ENCODE measurements at regions not wholly inside any gene's neighbourhood (a gene's known extent, or its start where the extent isn't known, plus 50 kb on each side); places are given as distances from the start of the nearest gene placed in this dataset.

DNA sequence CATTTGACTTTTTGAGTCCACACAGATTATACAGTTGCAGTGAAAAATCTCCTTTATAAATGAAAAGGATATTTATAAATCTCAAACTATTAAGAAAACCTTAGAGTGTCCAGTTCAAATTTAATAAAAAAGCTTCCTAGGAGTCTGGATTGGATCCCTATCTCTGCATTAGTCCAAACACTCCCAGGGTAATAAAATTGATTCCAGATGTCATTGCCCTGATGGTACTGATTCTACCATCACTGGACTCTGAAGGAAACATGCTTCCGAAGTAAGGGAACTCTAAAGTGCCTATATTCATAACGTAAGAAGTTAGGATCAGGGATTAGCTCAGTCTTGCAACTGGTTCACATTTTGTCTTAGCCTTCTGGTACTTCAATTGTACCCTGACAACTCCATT is 1325.1 kb upstream of the MAP3K7 start:
- TF ChIP-seq, protein P1, sequence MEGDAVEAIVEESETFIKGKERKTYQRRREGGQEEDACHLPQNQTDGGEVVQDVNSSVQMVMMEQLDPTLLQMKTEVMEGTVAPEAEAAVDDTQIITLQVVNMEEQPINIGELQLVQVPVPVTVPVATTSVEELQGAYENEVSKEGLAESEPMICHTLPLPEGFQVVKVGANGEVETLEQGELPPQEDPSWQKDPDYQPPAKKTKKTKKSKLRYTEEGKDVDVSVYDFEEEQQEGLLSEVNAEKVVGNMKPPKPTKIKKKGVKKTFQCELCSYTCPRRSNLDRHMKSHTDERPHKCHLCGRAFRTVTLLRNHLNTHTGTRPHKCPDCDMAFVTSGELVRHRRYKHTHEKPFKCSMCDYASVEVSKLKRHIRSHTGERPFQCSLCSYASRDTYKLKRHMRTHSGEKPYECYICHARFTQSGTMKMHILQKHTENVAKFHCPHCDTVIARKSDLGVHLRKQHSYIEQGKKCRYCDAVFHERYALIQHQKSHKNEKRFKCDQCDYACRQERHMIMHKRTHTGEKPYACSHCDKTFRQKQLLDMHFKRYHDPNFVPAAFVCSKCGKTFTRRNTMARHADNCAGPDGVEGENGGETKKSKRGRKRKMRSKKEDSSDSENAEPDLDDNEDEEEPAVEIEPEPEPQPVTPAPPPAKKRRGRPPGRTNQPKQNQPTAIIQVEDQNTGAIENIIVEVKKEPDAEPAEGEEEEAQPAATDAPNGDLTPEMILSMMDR (IDR thresholded peaks at IDR 0.05; ENCODE audit: insufficient read depth, low read length) = no peak
- TF ChIP-seq SPI1 (IDR thresholded peaks at IDR 0.05; ENCODE audit: borderline replicate concordance, low read depth) = no peak
- no peak for TF ChIP-seq GABPA (IDR thresholded peaks at IDR 0.05; ENCODE audit: low read depth)
- TF ChIP-seq, protein P2, sequence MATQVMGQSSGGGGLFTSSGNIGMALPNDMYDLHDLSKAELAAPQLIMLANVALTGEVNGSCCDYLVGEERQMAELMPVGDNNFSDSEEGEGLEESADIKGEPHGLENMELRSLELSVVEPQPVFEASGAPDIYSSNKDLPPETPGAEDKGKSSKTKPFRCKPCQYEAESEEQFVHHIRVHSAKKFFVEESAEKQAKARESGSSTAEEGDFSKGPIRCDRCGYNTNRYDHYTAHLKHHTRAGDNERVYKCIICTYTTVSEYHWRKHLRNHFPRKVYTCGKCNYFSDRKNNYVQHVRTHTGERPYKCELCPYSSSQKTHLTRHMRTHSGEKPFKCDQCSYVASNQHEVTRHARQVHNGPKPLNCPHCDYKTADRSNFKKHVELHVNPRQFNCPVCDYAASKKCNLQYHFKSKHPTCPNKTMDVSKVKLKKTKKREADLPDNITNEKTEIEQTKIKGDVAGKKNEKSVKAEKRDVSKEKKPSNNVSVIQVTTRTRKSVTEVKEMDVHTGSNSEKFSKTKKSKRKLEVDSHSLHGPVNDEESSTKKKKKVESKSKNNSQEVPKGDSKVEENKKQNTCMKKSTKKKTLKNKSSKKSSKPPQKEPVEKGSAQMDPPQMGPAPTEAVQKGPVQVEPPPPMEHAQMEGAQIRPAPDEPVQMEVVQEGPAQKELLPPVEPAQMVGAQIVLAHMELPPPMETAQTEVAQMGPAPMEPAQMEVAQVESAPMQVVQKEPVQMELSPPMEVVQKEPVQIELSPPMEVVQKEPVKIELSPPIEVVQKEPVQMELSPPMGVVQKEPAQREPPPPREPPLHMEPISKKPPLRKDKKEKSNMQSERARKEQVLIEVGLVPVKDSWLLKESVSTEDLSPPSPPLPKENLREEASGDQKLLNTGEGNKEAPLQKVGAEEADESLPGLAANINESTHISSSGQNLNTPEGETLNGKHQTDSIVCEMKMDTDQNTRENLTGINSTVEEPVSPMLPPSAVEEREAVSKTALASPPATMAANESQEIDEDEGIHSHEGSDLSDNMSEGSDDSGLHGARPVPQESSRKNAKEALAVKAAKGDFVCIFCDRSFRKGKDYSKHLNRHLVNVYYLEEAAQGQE (IDR thresholded peaks at IDR 0.05; ENCODE audit: insufficient replicate concordance, low read depth) = no peak
- TF ChIP-seq POLR2AphosphoS5 (IDR thresholded peaks at IDR 0.05; ENCODE audit: low read depth) = no peak
- Histone ChIP-seq H3K27me3 (ENCODE audit: insufficient read depth, poor library complexity, severe bottlenecking) (no peaks in the 10 kb centered on the region), H3K27ac (replicated peaks) (no peak overlapping the region), H3K4me3 (replicated peaks; ENCODE audit: insufficient read depth, low read length) (no peak overlapping the region)
- DNase-seq (ENCODE audit: low read depth in 1 of 2, low spot score in 1 of 2) = no peak

DNA sequence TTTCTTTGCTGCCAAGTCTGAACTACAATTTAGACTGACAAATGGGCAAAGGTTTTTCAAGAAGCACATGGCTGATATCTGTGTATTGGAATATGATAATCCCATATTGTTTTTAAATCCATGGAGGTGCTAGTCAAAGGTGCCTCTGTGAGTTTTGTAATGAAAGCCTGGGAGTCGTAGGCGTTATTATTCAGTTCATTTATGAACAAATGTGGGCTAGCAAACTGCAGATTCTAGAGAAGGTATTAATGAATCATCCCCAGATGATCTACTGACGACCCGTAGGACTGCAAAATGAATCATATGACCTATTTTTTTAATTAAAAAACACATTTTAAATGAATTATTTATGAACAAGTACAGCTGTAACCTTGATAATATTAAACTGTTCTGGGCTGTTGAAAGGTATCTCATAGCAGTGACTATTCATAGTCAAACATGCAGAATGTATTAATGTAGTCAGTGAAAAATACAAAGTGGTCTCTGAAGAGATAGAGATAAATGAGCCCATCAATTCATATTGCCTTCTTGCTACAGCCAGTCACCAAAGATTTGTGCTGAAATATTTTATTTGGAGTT is 1317.8 kb upstream of the MAP3K7 start:
- TF ChIP-seq SPI1 (IDR thresholded peaks at IDR 0.05; ENCODE audit: borderline replicate concordance, low read depth) (no peak), POLR2AphosphoS5 (IDR thresholded peaks at IDR 0.05; ENCODE audit: low read depth) (no peak), GABPA (IDR thresholded peaks at IDR 0.05; ENCODE audit: low read depth) (no peak)
- TF ChIP-seq, protein P1 (IDR thresholded peaks at IDR 0.05; ENCODE audit: insufficient read depth, low read length) = no peak
- TF ChIP-seq, protein P2 (IDR thresholded peaks at IDR 0.05; ENCODE audit: insufficient replicate concordance, low read depth) = no peak
- no peaks in the 10 kb centered on the region for H3K27me3 ChIP-seq (ENCODE audit: insufficient read depth, poor library complexity, severe bottlenecking)
- H3K27ac ChIP-seq (replicated peaks) = no peak overlapping the region
- no peak overlapping the region for H3K4me3 ChIP-seq (replicated peaks; ENCODE audit: insufficient read depth, low read length)
- DNase-seq (ENCODE audit: low read depth in 1 of 2, low spot score in 1 of 2) = no peak

DNA sequence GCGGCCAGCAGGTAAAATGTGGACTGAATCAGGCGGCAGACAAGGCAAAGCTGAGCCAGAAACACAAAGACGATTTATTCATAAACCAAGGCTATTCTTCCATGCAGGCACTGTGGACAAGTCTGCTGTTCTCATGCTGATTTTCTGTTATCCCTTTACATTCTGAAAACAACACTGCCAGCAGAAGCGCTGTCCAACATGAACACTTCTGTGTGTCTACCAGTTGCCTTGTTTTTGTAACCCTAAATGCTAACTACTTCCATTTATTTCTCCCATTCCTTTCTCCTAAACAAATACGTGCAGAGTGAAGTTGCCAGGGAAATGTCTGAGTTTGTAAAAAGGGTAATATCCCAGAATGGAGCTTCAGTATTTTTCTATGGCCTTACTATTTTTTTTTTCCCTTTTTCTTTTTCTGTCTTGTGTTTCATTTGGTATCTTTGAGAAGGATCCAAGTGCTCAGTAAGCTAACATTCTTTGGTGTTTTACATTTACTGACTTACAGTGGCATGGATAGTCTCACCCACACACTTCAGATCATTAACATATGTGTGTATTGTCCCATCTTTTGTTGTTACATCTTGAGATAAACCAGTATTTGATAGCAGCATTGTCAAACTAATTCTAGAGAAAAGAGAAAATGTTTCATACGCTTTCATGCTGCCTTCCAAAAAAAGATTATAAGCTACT is 1308.9 kb upstream of the MAP3K7 start:
- no peak overlapping the region for H3K4me3 ChIP-seq (replicated peaks; ENCODE audit: insufficient read depth, low read length)
- DNase-seq (ENCODE audit: low read depth in 1 of 2, low spot score in 1 of 2) = no peak
- H3K27ac ChIP-seq (replicated peaks) = no peak overlapping the region
- H3K27me3 ChIP-seq (ENCODE audit: insufficient read depth, poor library complexity, severe bottlenecking) = no peaks in the 10 kb centered on the region
- TF ChIP-seq, protein P2 (IDR thresholded peaks at IDR 0.05; ENCODE audit: insufficient replicate concordance, low read depth) = no peak
- TF ChIP-seq, protein P1 (IDR thresholded peaks at IDR 0.05; ENCODE audit: insufficient read depth, low read length) = no peak
- no peak for TF ChIP-seq SPI1 (IDR thresholded peaks at IDR 0.05; ENCODE audit: borderline replicate concordance, low read depth)
- no peak for TF ChIP-seq GABPA (IDR thresholded peaks at IDR 0.05; ENCODE audit: low read depth)
- no peak for TF ChIP-seq POLR2AphosphoS5 (IDR thresholded peaks at IDR 0.05; ENCODE audit: low read depth)
